GM12878 (cell line): ENCODE measurements at regions not wholly inside any gene's neighbourhood (a gene's known extent, or its start where the extent isn't known, plus 50 kb on each side); places are given as distances from the start of the nearest gene placed in this dataset.

ENCODE experiments used
- ATAC-seq: fragments of 200-7000 bp; cut with Tn5 transposase; 3 replicates; pipeline ENCODE4 v1.9.1; 2020; ENCODE audit warnings: mild to moderate bottlenecking, moderate library complexity
- BruUV-seq: library from RNA; stranded (reverse); fragments of 400-500 nt; replicated peaks from 2 replicates; lab custom pipeline; 2021; lab: Mats Ljungman, UMichigan
- CTCF ChIA-PET: fragments of 300-600 bp; sonication (Branson Sonifier 250); formaldehyde crosslinking; extraction: SDS; loops from one replicate; lab custom pipeline; 2021; ENCODE audit warnings: inconsistent platforms; lab: Yijun Ruan, JAX
- POLR2A ChIA-PET: fragments of 350-600 bp; formaldehyde crosslinking; extraction: SDS; loops from one replicate; lab custom pipeline; 2021; ENCODE audit warnings: inconsistent platforms; lab: Charles Lee
- RAD21 ChIA-PET: fragments of 300-600 bp; sonication (Branson Sonifier 250); formaldehyde crosslinking; loops from one replicate; lab custom pipeline; 2023; ENCODE audit warnings: antibody characterized with exemption; ENCODE audit not compliant: unreplicated experiment; lab: Charles Lee
- SMC1A ChIA-PET: fragments of 300-600 bp; sonication (Branson Sonifier 250); formaldehyde crosslinking; loops from one replicate; lab custom pipeline; 2023; ENCODE audit not compliant: unreplicated experiment, uncharacterized antibody; lab: Charles Lee
- DNase-seq: peaks from one replicate; pipeline ENCODE4 v3.0.0-alpha.2; 2011; ENCODE audit warnings: low read depth, low spot score
- FAIRE-seq: peaks from 3 replicates; lab custom pipeline; 2011; peaks lifted over from hg19 to GRCh38; lab: Jason Lieb, UNC
- H2AFZ ChIP-seq: 2 replicates; pipeline ENCODE4 v1.6.0; 2011; ENCODE audit warnings: low read depth, low read length, control low read depth; ENCODE audit not compliant: control insufficient read depth
- H3K27ac ChIP-seq: 2 replicates; pipeline ENCODE4 v1.5.1; 2011; ENCODE audit warnings: control low read depth; ENCODE audit not compliant: control insufficient read depth, insufficient read depth
- H3K27me3 ChIP-seq, 2 experiments: replicated peaks in 1 of 2; 2 replicates each; pipeline versions ENCODE4 v1.6.0 to v1.6.1; 2011; ENCODE audit warnings: low read length in 1 of 2; ENCODE audit not compliant: control insufficient read depth in 2 of 2, insufficient read depth in 2 of 2
- H3K36me3 ChIP-seq, 2 experiments: 2 replicates each; pipeline ENCODE4 v1.5.1; 2011; ENCODE audit warnings: low read length in 1 of 2; ENCODE audit not compliant: control insufficient read depth in 2 of 2, insufficient read depth in 2 of 2
- H3K4me1 ChIP-seq: 2 replicates; pipeline ENCODE4 v1.6.1; 2011; ENCODE audit warnings: mild to moderate bottlenecking, low read length, moderate library complexity, mixed read lengths; ENCODE audit not compliant: control insufficient read depth, insufficient read depth
- H3K4me2 ChIP-seq: 2 replicates; pipeline ENCODE4 v1.6.0; 2011; ENCODE audit warnings: control low read depth; ENCODE audit not compliant: control insufficient read depth, insufficient read depth
- H3K4me3 ChIP-seq: fragments of 200-600 bp; sonication (generic); 2 replicates; pipeline ENCODE4 v1.5.1; 2016
- H3K79me2 ChIP-seq: 2 replicates; pipeline ENCODE4 v1.6.0; 2011; ENCODE audit warnings: low read length; ENCODE audit not compliant: control insufficient read depth, insufficient read depth
- H3K9ac ChIP-seq: 2 replicates; pipeline ENCODE4 v1.8.0; 2011; ENCODE audit warnings: low read length, control low read depth, mixed read lengths; ENCODE audit not compliant: control insufficient read depth, insufficient read depth
- H3K9me3 ChIP-seq: replicated peaks from 3 replicates; pipeline ENCODE4 v1.5.1; 2011; ENCODE audit warnings: mild to moderate bottlenecking, low read length; ENCODE audit not compliant: control insufficient read depth, insufficient read depth
- H4K20me1 ChIP-seq: 2 replicates; pipeline ENCODE4 v1.6.0; 2011; ENCODE audit not compliant: control insufficient read depth, insufficient read depth
- ATF3 ChIP-seq: IDR thresholded peaks from 2 replicates; pipeline ENCODE4 v1.6.1; 2011; ENCODE audit warnings: low read depth, mild to moderate bottlenecking, low read length, moderate library complexity, borderline replicate concordance; ENCODE audit errors: extremely low read depth
- BCLAF1 ChIP-seq: fragments of 450-650 bp; IDR thresholded peaks from 2 replicates; pipeline ENCODE4 v1.6.1; 2017; ENCODE audit warnings: antibody characterized with exemption, mild to moderate bottlenecking, moderate library complexity
- KAT2A ChIP-seq: conservative IDR thresholded peaks from 2 replicates; pipeline ENCODE4 v1.6.1; 2011; ENCODE audit warnings: low read depth, low read length; ENCODE audit not compliant: control insufficient read depth
- NKRF ChIP-seq: fragments of 450-650 bp; conservative IDR thresholded peaks from 2 replicates; pipeline ENCODE4 v1.6.1; 2017; ENCODE audit warnings: mild to moderate bottlenecking, moderate library complexity
- POLR2AphosphoS5 ChIP-seq: IDR thresholded peaks from 2 replicates; pipeline ENCODE4 v1.6.1; 2011; ENCODE audit warnings: mild to moderate bottlenecking, low read length, inconsistent platforms
- WGBS: methylation state at CpG from one replicate; pipeline ENCODE4 v1.1.6; 2016; ENCODE audit warnings: low lambda C conversion rate; ENCODE audit not compliant: insufficient replicate concordance, insufficient coverage; ENCODE audit errors: missing lambda C conversion rate; 5-methylcytosine and 5-hydroxymethylcytosine counted together
- in situ Hi-C: fragments of 300-500 bp; cut with MboI; formaldehyde crosslinking; loops from 9 replicates; pipeline ENCODE4 v1.14.3; 2018; ENCODE audit warnings: mixed read lengths
- intact Hi-C: fragments of 100-400 bp; cut with micrococcal nuclease; formaldehyde crosslinking; loops from one replicate; pipeline ENCODE4 v1.14.2; 2022; ENCODE audit not compliant: unreplicated experiment
- TF ChIP-seq, protein P1 (sequence below): fragments of 450-650 bp; IDR thresholded peaks from 2 replicates; pipeline ENCODE4 v1.6.1; 2017; ENCODE audit warnings: mild to moderate bottlenecking, moderate library complexity

- WGBS: 2% methylated on average over 3 of the region's 3 CpGs
- Histone ChIP-seq H3K4me1 (no peaks in the 10 kb centered on the region), H3K27ac (no peak overlapping the region), H3K79me2 (no peaks in the 10 kb centered on the region), H3K4me2 (no peak overlapping the region), H4K20me1 (no peaks in the 10 kb centered on the region), H3K27me3 (no peaks in the 10 kb centered on the region), H2AFZ (no peak overlapping the region), H3K9me3 (no peaks in the 10 kb centered on the region; the same call in 2 of the 3 replicates), H3K36me3 (no peaks in the 10 kb centered on the region), H3K9ac (no peak overlapping the region), H3K4me3 (no peak overlapping the region)
- FAIRE-seq (no peak), DNase-seq (no peak), ATAC-seq (no peak)
- ChIA-PET POLR2A (no interaction called here), RAD21 (no interaction called here), SMC1A (no interaction called here), CTCF (interaction anchor here (0.5 kb wide), 1 partner anchor 1169 kb away, joined by 3 read pairs; no protein-coding TSS in a partner anchor)
- no TSS peak for BruUV-seq
- in situ Hi-C loops (no loop called here), intact Hi-C loops (no loop called here)
- TF ChIP-seq BCLAF1 (no peak), ATF3 (no peak)
Measured at GRCh38 chr7:63087575-63088190, 911.0 kb upstream of the ZNF722 start.

- Histone ChIP-seq H3K9ac (no peak overlapping the region), H3K9me3 (no peaks in the 10 kb centered on the region; the same call in 2 of the 3 replicates), H4K20me1 (no peaks in the 10 kb centered on the region), H3K36me3 (no peaks in the 10 kb centered on the region), H3K4me2 (no peak overlapping the region), H3K4me1 (no peaks in the 10 kb centered on the region), H2AFZ (no peak overlapping the region), H3K4me3 (no peak overlapping the region), H3K27ac (no peak overlapping the region), H3K27me3 (no peaks in the 10 kb centered on the region), H3K79me2 (no peaks in the 10 kb centered on the region)
- in situ Hi-C loops: no loop called here
- SMC1A ChIA-PET: no interaction called here
- RAD21 ChIA-PET: no interaction called here
- no TSS peak for BruUV-seq
- POLR2A ChIA-PET: no interaction called here
- CTCF ChIA-PET: no interaction called here
- intact Hi-C loops: no loop called here
- no peak for FAIRE-seq
- 22% methylated on average over 7 of the region's 7 CpGs for WGBS
- no peak for DNase-seq
- ATAC-seq: no peak
- TF ChIP-seq POLR2AphosphoS5: no peak
- TF ChIP-seq, protein P1, sequence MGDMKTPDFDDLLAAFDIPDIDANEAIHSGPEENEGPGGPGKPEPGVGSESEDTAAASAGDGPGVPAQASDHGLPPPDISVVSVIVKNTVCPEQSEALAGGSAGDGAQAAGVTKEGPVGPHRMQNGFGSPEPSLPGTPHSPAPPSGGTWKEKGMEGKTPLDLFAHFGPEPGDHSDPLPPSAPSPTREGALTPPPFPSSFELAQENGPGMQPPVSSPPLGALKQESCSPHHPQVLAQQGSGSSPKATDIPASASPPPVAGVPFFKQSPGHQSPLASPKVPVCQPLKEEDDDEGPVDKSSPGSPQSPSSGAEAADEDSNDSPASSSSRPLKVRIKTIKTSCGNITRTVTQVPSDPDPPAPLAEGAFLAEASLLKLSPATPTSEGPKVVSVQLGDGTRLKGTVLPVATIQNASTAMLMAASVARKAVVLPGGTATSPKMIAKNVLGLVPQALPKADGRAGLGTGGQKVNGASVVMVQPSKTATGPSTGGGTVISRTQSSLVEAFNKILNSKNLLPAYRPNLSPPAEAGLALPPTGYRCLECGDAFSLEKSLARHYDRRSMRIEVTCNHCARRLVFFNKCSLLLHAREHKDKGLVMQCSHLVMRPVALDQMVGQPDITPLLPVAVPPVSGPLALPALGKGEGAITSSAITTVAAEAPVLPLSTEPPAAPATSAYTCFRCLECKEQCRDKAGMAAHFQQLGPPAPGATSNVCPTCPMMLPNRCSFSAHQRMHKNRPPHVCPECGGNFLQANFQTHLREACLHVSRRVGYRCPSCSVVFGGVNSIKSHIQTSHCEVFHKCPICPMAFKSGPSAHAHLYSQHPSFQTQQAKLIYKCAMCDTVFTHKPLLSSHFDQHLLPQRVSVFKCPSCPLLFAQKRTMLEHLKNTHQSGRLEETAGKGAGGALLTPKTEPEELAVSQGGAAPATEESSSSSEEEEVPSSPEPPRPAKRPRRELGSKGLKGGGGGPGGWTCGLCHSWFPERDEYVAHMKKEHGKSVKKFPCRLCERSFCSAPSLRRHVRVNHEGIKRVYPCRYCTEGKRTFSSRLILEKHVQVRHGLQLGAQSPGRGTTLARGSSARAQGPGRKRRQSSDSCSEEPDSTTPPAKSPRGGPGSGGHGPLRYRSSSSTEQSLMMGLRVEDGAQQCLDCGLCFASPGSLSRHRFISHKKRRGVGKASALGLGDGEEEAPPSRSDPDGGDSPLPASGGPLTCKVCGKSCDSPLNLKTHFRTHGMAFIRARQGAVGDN: no peak
- no peak for TF ChIP-seq NKRF
- TF ChIP-seq KAT2A: no peak
Measured at GRCh38 chr7:63092951-63093350, 905.7 kb upstream of the ZNF722 start.
